OCI-LY3 (cell line): ENCODE measurements at regions not wholly inside any gene's neighbourhood (a gene's known extent, or its start where the extent isn't known, plus 50 kb on each side); places are given as distances from the start of the nearest gene placed in this dataset.
A peak's percentile ranks its signal among the peaks of the same experiment; 100 is the strongest.

ENCODE experiments used
- EZH2phosphoT487 ChIP-seq: fragments of 200-600 bp; shearing (Covaris generic); IDR thresholded peaks from 2 replicates; pipeline ENCODE4 v1.6.1; 2018; ENCODE audit warnings: antibody characterized with exemption, mixed run types, low read depth
- TF ChIP-seq, protein P1 (sequence below): fragments of 200-600, 300-600 bp; sonication (generic); IDR thresholded peaks from 2 replicates; pipeline ENCODE4 v1.5.1; 2014; ENCODE audit warnings: antibody characterized with exemption, low read length, low read depth

- TF ChIP-seq, protein P1, sequence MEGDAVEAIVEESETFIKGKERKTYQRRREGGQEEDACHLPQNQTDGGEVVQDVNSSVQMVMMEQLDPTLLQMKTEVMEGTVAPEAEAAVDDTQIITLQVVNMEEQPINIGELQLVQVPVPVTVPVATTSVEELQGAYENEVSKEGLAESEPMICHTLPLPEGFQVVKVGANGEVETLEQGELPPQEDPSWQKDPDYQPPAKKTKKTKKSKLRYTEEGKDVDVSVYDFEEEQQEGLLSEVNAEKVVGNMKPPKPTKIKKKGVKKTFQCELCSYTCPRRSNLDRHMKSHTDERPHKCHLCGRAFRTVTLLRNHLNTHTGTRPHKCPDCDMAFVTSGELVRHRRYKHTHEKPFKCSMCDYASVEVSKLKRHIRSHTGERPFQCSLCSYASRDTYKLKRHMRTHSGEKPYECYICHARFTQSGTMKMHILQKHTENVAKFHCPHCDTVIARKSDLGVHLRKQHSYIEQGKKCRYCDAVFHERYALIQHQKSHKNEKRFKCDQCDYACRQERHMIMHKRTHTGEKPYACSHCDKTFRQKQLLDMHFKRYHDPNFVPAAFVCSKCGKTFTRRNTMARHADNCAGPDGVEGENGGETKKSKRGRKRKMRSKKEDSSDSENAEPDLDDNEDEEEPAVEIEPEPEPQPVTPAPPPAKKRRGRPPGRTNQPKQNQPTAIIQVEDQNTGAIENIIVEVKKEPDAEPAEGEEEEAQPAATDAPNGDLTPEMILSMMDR = 0 out of 2 replicates have a peak, but pooled peaks have one; percentile 10
- TF ChIP-seq EZH2phosphoT487 = no peak
Observed at GRCh38 chr2:18410543-18410942, 149.9 kb downstream of the RDH14 start.
